ENCODE measurements at regions not wholly inside any gene's neighbourhood (a gene's known extent, or its start where the extent isn't known, plus 50 kb on each side); places are given as distances from the start of the nearest gene placed in this dataset.
"Not testable (repeated sequence)": the region's sequence is repeated elsewhere in the genome, so short reads cannot be mapped to it uniquely, and the experiment has no call there.

DNA sequence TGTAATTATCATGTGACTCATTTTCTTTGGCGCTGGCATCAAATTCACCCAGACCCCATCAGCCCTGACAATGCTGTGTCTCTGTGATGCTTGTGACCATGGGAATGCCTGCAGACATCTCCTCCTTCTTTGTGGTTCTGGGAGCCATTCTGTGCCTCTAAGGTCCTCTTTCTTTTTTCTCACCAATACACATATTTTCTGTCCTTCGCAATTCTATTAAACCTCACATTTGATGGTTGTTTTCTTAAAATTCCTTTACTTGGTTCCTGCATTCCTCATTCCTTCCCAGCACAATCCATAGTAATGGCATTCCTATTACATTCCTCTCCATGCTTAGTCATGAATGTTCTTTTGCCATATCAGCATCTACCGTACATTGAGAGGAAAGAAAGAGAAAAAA, 375.3 kb downstream of the PIK3C3 start:
- no peaks in the 10 kb centered on the region for H3K36me3 ChIP-seq (ENCODE audit: control insufficient read depth, insufficient read depth, low read length)
- H3K27me3 ChIP-seq (ENCODE audit: control insufficient read depth, insufficient read depth, low read length): no peaks in the 10 kb centered on the region
- no peak overlapping the region for H3K9ac ChIP-seq (ENCODE audit: low read length)
- no peak overlapping the region for H3K27ac ChIP-seq (ENCODE audit: low read depth, low read length)
- H3K9me3 ChIP-seq (ENCODE audit: control insufficient read depth, insufficient read depth, low read depth, low read length): peaks cover 11% of the 10 kb centered on the region
- H3K4me3 ChIP-seq (ENCODE audit: low read depth, low read length): no peak overlapping the region
- H3K4me1 ChIP-seq (ENCODE audit: control insufficient read depth, insufficient read depth, low read length): no peaks in the 10 kb centered on the region

- H3K9me3 ChIP-seq (ENCODE audit: control insufficient read depth, insufficient read depth, low read depth, low read length): peaks cover 32% of the 10 kb centered on the region
- H3K27me3 ChIP-seq (ENCODE audit: control insufficient read depth, insufficient read depth, low read length): no peaks in the 10 kb centered on the region
- no peak overlapping the region for H3K27ac ChIP-seq (ENCODE audit: low read depth, low read length)
- no peak overlapping the region for H3K4me3 ChIP-seq (ENCODE audit: low read depth, low read length)
- no peak overlapping the region for H3K9ac ChIP-seq (ENCODE audit: low read length)
- 0 out of 2 replicates have a peak, but pooled peaks cover 2% of the 10 kb centered on the region for H3K36me3 ChIP-seq (ENCODE audit: control insufficient read depth, insufficient read depth, low read length)
- H3K4me1 ChIP-seq (ENCODE audit: control insufficient read depth, insufficient read depth, low read length): peaks cover 5% of the 10 kb centered on the region
Measured at GRCh38 chr18:42333558-42333957, 378.5 kb downstream of the PIK3C3 start.

GRCh38 chr18:42334931-42335330, 379.9 kb downstream of the PIK3C3 start:
- H3K4me3 ChIP-seq (ENCODE audit: low read depth, low read length): no peak overlapping the region
- peaks cover 32% of the 10 kb centered on the region for H3K9me3 ChIP-seq (ENCODE audit: control insufficient read depth, insufficient read depth, low read depth, low read length)
- no peak overlapping the region for H3K27ac ChIP-seq (ENCODE audit: low read depth, low read length)
- H3K36me3 ChIP-seq (ENCODE audit: control insufficient read depth, insufficient read depth, low read length): 0 out of 2 replicates have a peak, but pooled peaks cover 2% of the 10 kb centered on the region
- H3K9ac ChIP-seq (ENCODE audit: low read length): no peak overlapping the region
- H3K4me1 ChIP-seq (ENCODE audit: control insufficient read depth, insufficient read depth, low read length): peaks cover 14% of the 10 kb centered on the region
- no peaks in the 10 kb centered on the region for H3K27me3 ChIP-seq (ENCODE audit: control insufficient read depth, insufficient read depth, low read length)

- H3K36me3 ChIP-seq (ENCODE audit: control insufficient read depth, insufficient read depth, low read length): 0 out of 2 replicates have a peak, but pooled peaks cover 2% of the 10 kb centered on the region
Measured at GRCh38 chr18:42336139-42336538, 381.1 kb downstream of the PIK3C3 start.

DNA sequence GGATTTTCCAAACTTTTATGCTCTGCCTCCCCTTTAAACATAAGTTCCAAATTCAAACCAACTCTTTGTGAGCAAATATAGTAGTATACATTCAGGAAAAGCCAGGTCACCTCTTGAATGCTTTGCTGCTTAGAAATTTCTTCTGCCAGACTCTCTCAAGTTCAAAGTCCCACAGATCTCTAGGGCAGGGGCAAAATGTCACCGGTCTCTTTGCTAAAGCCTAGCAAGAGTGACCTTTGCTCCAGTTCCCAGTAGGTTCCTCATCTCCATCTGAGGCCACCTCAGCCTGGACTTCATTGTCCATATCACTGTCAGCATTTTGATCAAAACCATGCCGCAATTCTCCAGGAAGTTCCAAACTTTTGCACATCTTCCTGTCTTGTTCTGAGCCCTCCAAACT, 382.3 kb downstream of the PIK3C3 start:
- not testable (repeated sequence) for H3K4me3 ChIP-seq (ENCODE audit: low read depth, low read length); H3K9ac ChIP-seq (ENCODE audit: low read length); H3K27me3 ChIP-seq (ENCODE audit: control insufficient read depth, insufficient read depth, low read length); H3K27ac ChIP-seq (ENCODE audit: low read depth, low read length); H3K36me3 ChIP-seq (ENCODE audit: control insufficient read depth, insufficient read depth, low read length)
- Histone ChIP-seq H3K4me1 (ENCODE audit: control insufficient read depth, insufficient read depth, low read length) (peaks cover 23% of the 10 kb centered on the region), H3K9me3 (ENCODE audit: control insufficient read depth, insufficient read depth, low read depth, low read length) (peaks cover 32% of the 10 kb centered on the region)

More at GRCh38 chr18:42336139-42336538, 381.1 kb downstream of the PIK3C3 start:
- peaks cover 32% of the 10 kb centered on the region for H3K9me3 ChIP-seq (ENCODE audit: control insufficient read depth, insufficient read depth, low read depth, low read length)
- H3K4me1 ChIP-seq (ENCODE audit: control insufficient read depth, insufficient read depth, low read length): peaks cover 19% of the 10 kb centered on the region
- no peak overlapping the region for H3K27ac ChIP-seq (ENCODE audit: low read depth, low read length)
- no peaks in the 10 kb centered on the region for H3K27me3 ChIP-seq (ENCODE audit: control insufficient read depth, insufficient read depth, low read length)
- H3K9ac ChIP-seq (ENCODE audit: low read length): no peak overlapping the region
- no peak overlapping the region for H3K4me3 ChIP-seq (ENCODE audit: low read depth, low read length)

DNA sequence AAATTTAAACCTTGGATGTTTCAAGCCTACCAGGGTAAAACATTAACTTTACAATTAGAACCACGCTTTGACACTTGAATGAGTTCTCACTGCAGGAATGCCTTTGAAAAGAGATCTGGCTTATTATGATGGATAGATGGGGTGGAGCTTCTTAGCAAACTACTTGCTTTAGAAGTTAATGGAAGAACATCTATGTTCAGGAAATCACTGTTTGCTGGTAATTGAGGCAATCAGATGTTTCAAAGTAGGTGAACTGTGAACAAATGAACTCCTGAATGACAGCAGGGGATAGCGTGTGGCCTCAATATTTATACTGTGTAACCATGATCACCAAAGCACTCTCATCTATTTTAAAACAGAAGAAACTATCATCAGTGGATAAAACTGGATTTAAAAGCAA, 383.6 kb downstream of the PIK3C3 start:
- Histone ChIP-seq H3K9ac (ENCODE audit: low read length) (no peak overlapping the region), H3K9me3 (ENCODE audit: control insufficient read depth, insufficient read depth, low read depth, low read length) (peaks cover 32% of the 10 kb centered on the region), H3K36me3 (ENCODE audit: control insufficient read depth, insufficient read depth, low read length) (0 out of 2 replicates have a peak, but pooled peaks cover 2% of the 10 kb centered on the region), H3K4me3 (ENCODE audit: low read depth, low read length) (no peak overlapping the region), H3K27me3 (ENCODE audit: control insufficient read depth, insufficient read depth, low read length) (no peaks in the 10 kb centered on the region), H3K4me1 (ENCODE audit: control insufficient read depth, insufficient read depth, low read length) (peaks cover 23% of the 10 kb centered on the region), H3K27ac (ENCODE audit: low read depth, low read length) (no peak overlapping the region)

- H3K27ac ChIP-seq (ENCODE audit: low read depth, low read length): no peak overlapping the region
- H3K9ac ChIP-seq (ENCODE audit: low read length): no peak overlapping the region
- 0 out of 2 replicates have a peak, but pooled peaks cover 2% of the 10 kb centered on the region for H3K36me3 ChIP-seq (ENCODE audit: control insufficient read depth, insufficient read depth, low read length)
- peaks cover 32% of the 10 kb centered on the region for H3K9me3 ChIP-seq (ENCODE audit: control insufficient read depth, insufficient read depth, low read depth, low read length)
- peaks cover 23% of the 10 kb centered on the region for H3K4me1 ChIP-seq (ENCODE audit: control insufficient read depth, insufficient read depth, low read length)
- H3K27me3 ChIP-seq (ENCODE audit: control insufficient read depth, insufficient read depth, low read length): no peaks in the 10 kb centered on the region
- H3K4me3 ChIP-seq (ENCODE audit: low read depth, low read length): no peak overlapping the region
Measured at GRCh38 chr18:42339372-42339771, 384.3 kb downstream of the PIK3C3 start.

DNA sequence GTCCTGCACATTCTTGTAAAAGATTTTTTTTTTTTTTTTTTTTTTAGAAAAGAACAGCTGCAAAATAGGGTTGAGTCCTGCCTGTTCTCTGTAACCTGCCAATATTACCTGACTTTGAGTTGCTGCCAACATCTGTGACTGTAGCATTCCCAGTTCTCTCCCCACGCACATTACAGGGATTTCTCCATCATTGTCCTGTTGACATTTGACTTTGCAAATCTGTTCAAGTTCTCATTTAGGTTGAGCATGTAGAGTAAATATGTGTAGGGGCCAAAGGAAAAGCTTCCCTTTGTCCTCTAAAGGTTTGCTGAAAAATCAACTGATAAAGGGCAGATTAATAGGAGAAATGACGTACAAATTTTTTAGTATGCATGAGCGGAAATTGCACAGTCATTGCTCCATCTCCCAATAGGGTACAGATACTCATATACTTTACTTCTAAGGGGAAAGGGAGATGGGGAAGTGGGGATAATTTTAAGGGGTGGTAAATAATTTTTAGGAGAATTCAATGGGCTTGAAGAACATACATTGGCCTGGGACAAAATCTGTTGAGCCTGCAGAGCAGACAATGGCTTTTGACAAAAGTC, 385.5 kb downstream of the PIK3C3 start:
- Histone ChIP-seq H3K36me3 (ENCODE audit: control insufficient read depth, insufficient read depth, low read length) (0 out of 2 replicates have a peak, but pooled peaks cover 2% of the 10 kb centered on the region), H3K9me3 (ENCODE audit: control insufficient read depth, insufficient read depth, low read depth, low read length) (peaks cover 27% of the 10 kb centered on the region), H3K27ac (ENCODE audit: low read depth, low read length) (no peak overlapping the region), H3K9ac (ENCODE audit: low read length) (no peak overlapping the region), H3K4me3 (ENCODE audit: low read depth, low read length) (no peak overlapping the region), H3K4me1 (ENCODE audit: control insufficient read depth, insufficient read depth, low read length) (peaks cover 23% of the 10 kb centered on the region), H3K27me3 (ENCODE audit: control insufficient read depth, insufficient read depth, low read length) (no peaks in the 10 kb centered on the region)

- H3K4me3 ChIP-seq (ENCODE audit: low read depth, low read length): no peak overlapping the region
- peaks cover 18% of the 10 kb centered on the region for H3K9me3 ChIP-seq (ENCODE audit: control insufficient read depth, insufficient read depth, low read depth, low read length)
Measured at GRCh38 chr18:42341423-42341822, 386.4 kb downstream of the PIK3C3 start.

DNA sequence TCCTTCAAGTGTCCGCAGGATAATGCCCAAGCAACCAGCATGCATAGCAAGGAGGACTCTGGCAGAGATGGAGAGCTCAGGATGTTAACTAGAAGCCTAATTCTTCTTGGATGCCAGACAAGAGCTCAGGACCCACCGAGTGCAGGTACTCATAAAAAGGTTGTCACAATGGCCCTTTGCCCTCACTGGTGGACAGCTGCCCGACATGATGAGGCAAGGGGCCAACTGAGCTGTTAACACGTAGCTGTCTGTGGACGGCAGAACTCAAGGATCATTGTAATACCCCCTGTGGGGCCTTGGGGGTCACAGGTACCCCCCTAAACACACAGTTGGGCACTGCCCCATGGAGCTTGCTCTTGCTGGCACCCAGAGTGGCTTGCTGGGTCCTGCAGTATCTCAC, 393.7 kb downstream of the PIK3C3 start:
- Histone ChIP-seq H3K4me3 (ENCODE audit: low read depth, low read length) (no peak overlapping the region), H3K9me3 (ENCODE audit: control insufficient read depth, insufficient read depth, low read depth, low read length) (no peaks in the 10 kb centered on the region), H3K9ac (ENCODE audit: low read length) (no peak overlapping the region)

More at GRCh38 chr18:42341423-42341822, 386.4 kb downstream of the PIK3C3 start:
- 0 out of 2 replicates have a peak, but pooled peaks cover 2% of the 10 kb centered on the region for H3K36me3 ChIP-seq (ENCODE audit: control insufficient read depth, insufficient read depth, low read length)
- no peaks in the 10 kb centered on the region for H3K27me3 ChIP-seq (ENCODE audit: control insufficient read depth, insufficient read depth, low read length)
- no peak overlapping the region for H3K9ac ChIP-seq (ENCODE audit: low read length)
- H3K27ac ChIP-seq (ENCODE audit: low read depth, low read length): no peak overlapping the region
- H3K4me1 ChIP-seq (ENCODE audit: control insufficient read depth, insufficient read depth, low read length): peaks cover 23% of the 10 kb centered on the region

GRCh38 chr18:42351455-42351854, 396.4 kb downstream of the PIK3C3 start:
- no peaks in the 10 kb centered on the region for H3K9me3 ChIP-seq (ENCODE audit: control insufficient read depth, insufficient read depth, low read depth, low read length)
- no peak overlapping the region for H3K4me3 ChIP-seq (ENCODE audit: low read depth, low read length)
- H3K36me3 ChIP-seq (ENCODE audit: control insufficient read depth, insufficient read depth, low read length): no peaks in the 10 kb centered on the region
- H3K27me3 ChIP-seq (ENCODE audit: control insufficient read depth, insufficient read depth, low read length): no peaks in the 10 kb centered on the region
- H3K27ac ChIP-seq (ENCODE audit: low read depth, low read length): no peak overlapping the region
- H3K9ac ChIP-seq (ENCODE audit: low read length): no peak overlapping the region
- H3K4me1 ChIP-seq (ENCODE audit: control insufficient read depth, insufficient read depth, low read length): no peaks in the 10 kb centered on the region

More for the DNA sequence above, 393.7 kb downstream of the PIK3C3 start:
- H3K27ac ChIP-seq (ENCODE audit: low read depth, low read length): no peak overlapping the region
- H3K4me1 ChIP-seq (ENCODE audit: control insufficient read depth, insufficient read depth, low read length): no peaks in the 10 kb centered on the region
- no peaks in the 10 kb centered on the region for H3K27me3 ChIP-seq (ENCODE audit: control insufficient read depth, insufficient read depth, low read length)
- H3K36me3 ChIP-seq (ENCODE audit: control insufficient read depth, insufficient read depth, low read length): no peaks in the 10 kb centered on the region
